HFFc6 (cell line): ENCODE measurements at regions not wholly inside any gene's neighbourhood (a gene's known extent, or its start where the extent isn't known, plus 50 kb on each side); places are given as distances from the start of the nearest gene placed in this dataset.

Experiments used
- DNase-seq: peaks from one replicate; pipeline ENCODE4 v3.0.0-alpha.2; 2018
- H3K27ac Mint-ChIP-seq: 2 replicates; pipeline ENCODE4 v1.8.0; 2020; ENCODE audit warnings: mild to moderate bottlenecking, mixed read lengths
- H3K27me3 Mint-ChIP-seq: 2 replicates; pipeline ENCODE4 v1.8.0; 2021; ENCODE audit warnings: mild to moderate bottlenecking, moderate library complexity, mixed read lengths; ENCODE audit not compliant: insufficient read depth
- H3K36me3 Mint-ChIP-seq: 2 replicates; pipeline ENCODE4 v1.8.0; 2021; ENCODE audit warnings: low read depth, mixed read lengths
- H3K4me1 Mint-ChIP-seq: 2 replicates; pipeline ENCODE4 v1.8.0; 2020; ENCODE audit warnings: low read depth, mixed read lengths
- H3K4me3 Mint-ChIP-seq: 2 replicates; pipeline ENCODE4 v1.8.0; 2020; ENCODE audit warnings: mild to moderate bottlenecking, moderate library complexity, mixed read lengths
- H3K9me3 Mint-ChIP-seq: 2 replicates; pipeline ENCODE4 v1.8.0; 2020; ENCODE audit warnings: mild to moderate bottlenecking, mixed read lengths
- CTCF ChIP-seq: fragments of 200-600 bp; sonication (generic); IDR thresholded peaks from 2 replicates; pipeline ENCODE4 v1.5.0; 2021; ENCODE audit warnings: antibody characterized with exemption, mild to moderate bottlenecking

- no peaks in the 10 kb centered on the region for H3K36me3 Mint-ChIP-seq
- no peak for DNase-seq
- no peak overlapping the region for H3K4me3 Mint-ChIP-seq
- H3K27me3 Mint-ChIP-seq = no peaks in the 10 kb centered on the region; the same call in 1 of the 2 replicates
- H3K27ac Mint-ChIP-seq = no peak overlapping the region
- TF ChIP-seq CTCF = no peak
- no peaks in the 10 kb centered on the region; the same call in 1 of the 2 replicates for H3K4me1 Mint-ChIP-seq
- H3K9me3 Mint-ChIP-seq = peaks cover 22% of the 10 kb centered on the region
These were observed 229.9 kb upstream of the SUCLG2 start for GRCh38 chr3:67884345-67884744.

GRCh38 chr3:67883766-67884165, 229.4 kb upstream of the SUCLG2 start:
- no peak for DNase-seq
- H3K27me3 Mint-ChIP-seq = no peaks in the 10 kb centered on the region; the same call in 1 of the 2 replicates
- peaks cover 19% of the 10 kb centered on the region for H3K9me3 Mint-ChIP-seq
- H3K4me1 Mint-ChIP-seq = no peaks in the 10 kb centered on the region; the same call in 1 of the 2 replicates
- no peak for TF ChIP-seq CTCF
- no peak overlapping the region for H3K4me3 Mint-ChIP-seq
- no peaks in the 10 kb centered on the region for H3K36me3 Mint-ChIP-seq
- no peak overlapping the region for H3K27ac Mint-ChIP-seq

- Mint-ChIP-seq H3K9me3 (peaks cover 12% of the 10 kb centered on the region), H3K4me3 (no peak overlapping the region), H3K36me3 (no peaks in the 10 kb centered on the region), H3K27ac (no peak overlapping the region), H3K4me1 (no peaks in the 10 kb centered on the region; the same call in 1 of the 2 replicates), H3K27me3 (no peaks in the 10 kb centered on the region; the same call in 1 of the 2 replicates)
- no peak for TF ChIP-seq CTCF
- no peak for DNase-seq
These were observed 228.6 kb upstream of the SUCLG2 start for GRCh38 chr3:67882981-67883380.

- H3K36me3 Mint-ChIP-seq = no peaks in the 10 kb centered on the region
- peak overlapping the region; percentile 11; the same call in 1 of the 2 replicates for H3K4me3 Mint-ChIP-seq
- H3K9me3 Mint-ChIP-seq = peaks cover 4% of the 10 kb centered on the region; the same call in 1 of the 2 replicates
- DNase-seq = peak; percentile 0
- peak overlapping the region; percentile 28; the same call in 1 of the 2 replicates for H3K27ac Mint-ChIP-seq
- no peaks in the 10 kb centered on the region for H3K27me3 Mint-ChIP-seq
- H3K4me1 Mint-ChIP-seq = peaks cover 21% of the 10 kb centered on the region
- no peak for TF ChIP-seq CTCF
These were observed 221.8 kb upstream of the SUCLG2 start for GRCh38 chr3:67876261-67876660.

GRCh38 chr3:67875858-67876257, 221.4 kb upstream of the SUCLG2 start:
- peaks cover 4% of the 10 kb centered on the region; the same call in 1 of the 2 replicates for H3K9me3 Mint-ChIP-seq
- TF ChIP-seq CTCF = no peak
- H3K4me1 Mint-ChIP-seq = peaks cover 21% of the 10 kb centered on the region
- DNase-seq = no peak
- H3K4me3 Mint-ChIP-seq = peak overlapping the region; percentile 14; the same call in 1 of the 2 replicates
- H3K27me3 Mint-ChIP-seq = no peaks in the 10 kb centered on the region
- H3K27ac Mint-ChIP-seq = peak overlapping the region; percentile 28; the same call in 1 of the 2 replicates
- no peaks in the 10 kb centered on the region for H3K36me3 Mint-ChIP-seq
